Astrocyte (in vitro differentiated cells and primary cell): ENCODE measurements at regions not wholly inside any gene's neighbourhood (a gene's known extent, or its start where the extent isn't known, plus 50 kb on each side); places are given as distances from the start of the nearest gene placed in this dataset.

Experiments used
- DNase-seq: peaks from one replicate; pipeline ENCODE4 v3.0.0-alpha.2; 2010; ENCODE audit warnings: low read depth
- FAIRE-seq: peaks from 2 replicates; lab custom pipeline; 2011; peaks lifted over from hg19 to GRCh38; lab: Jason Lieb, UNC
- H2AFZ ChIP-seq: 2 replicates; pipeline ENCODE4 v1.6.0; 2012; ENCODE audit warnings: low read depth, low read length, inconsistent platforms
- H3K27ac ChIP-seq: 2 replicates; pipeline ENCODE4 v1.5.1; 2011; ENCODE audit warnings: low read depth, low read length, inconsistent platforms
- H3K27me3 ChIP-seq: 2 replicates; pipeline ENCODE4 v1.6.0; 2011; ENCODE audit warnings: low read length, inconsistent platforms; ENCODE audit not compliant: insufficient read depth
- H3K36me3 ChIP-seq: 2 replicates; pipeline ENCODE4 v1.5.1; 2011; ENCODE audit warnings: low read length, inconsistent platforms; ENCODE audit not compliant: insufficient read depth
- H3K4me1 ChIP-seq: 2 replicates; pipeline ENCODE4 v1.5.1; 2011; ENCODE audit warnings: low read length, inconsistent platforms; ENCODE audit not compliant: insufficient read depth
- H3K4me2 ChIP-seq: 2 replicates; pipeline ENCODE4 v1.6.0; 2012; ENCODE audit warnings: low read length, inconsistent platforms
- H3K4me3 ChIP-seq: 2 replicates; pipeline ENCODE4 v1.5.1; 2011; ENCODE audit warnings: low read depth, mild to moderate bottlenecking, low read length, inconsistent platforms; ENCODE audit not compliant: insufficient read depth
- H3K79me2 ChIP-seq: 2 replicates; pipeline ENCODE4 v1.6.0; 2012; ENCODE audit warnings: mild to moderate bottlenecking, low read length, inconsistent platforms; ENCODE audit not compliant: insufficient read depth
- H3K9ac ChIP-seq: 2 replicates; pipeline ENCODE4 v1.6.0; 2012; ENCODE audit warnings: mild to moderate bottlenecking, low read length, inconsistent platforms
- H3K9me3 ChIP-seq: 2 replicates; pipeline ENCODE4 v1.5.1; 2012; ENCODE audit warnings: low read depth, mild to moderate bottlenecking, low read length, inconsistent platforms; ENCODE audit not compliant: insufficient read depth
- H4K20me1 ChIP-seq: 2 replicates; pipeline ENCODE4 v1.6.0; 2012; ENCODE audit warnings: low read length, inconsistent platforms; ENCODE audit not compliant: insufficient read depth
- H3K27ac Mint-ChIP-seq: one replicate; pipeline ENCODE4 v1.8.0; 2021; ENCODE audit warnings: mild to moderate bottlenecking, mixed read lengths; ENCODE audit not compliant: unreplicated experiment
- H3K27me3 Mint-ChIP-seq: one replicate; pipeline ENCODE4 v1.8.0; 2021; ENCODE audit warnings: low read depth, mixed read lengths; ENCODE audit not compliant: unreplicated experiment
- H3K36me3 Mint-ChIP-seq: one replicate; pipeline ENCODE4 v1.8.0; 2021; ENCODE audit warnings: low read depth, mixed read lengths; ENCODE audit not compliant: unreplicated experiment
- H3K4me1 Mint-ChIP-seq: one replicate; pipeline ENCODE4 v1.8.0; 2021; ENCODE audit warnings: low read depth, mixed read lengths; ENCODE audit not compliant: unreplicated experiment
- H3K4me3 Mint-ChIP-seq: one replicate; pipeline ENCODE4 v1.8.0; 2021; ENCODE audit warnings: mild to moderate bottlenecking, moderate library complexity, mixed read lengths; ENCODE audit not compliant: unreplicated experiment
- H3K9me3 Mint-ChIP-seq: one replicate; pipeline ENCODE4 v1.8.0; 2021; ENCODE audit warnings: mild to moderate bottlenecking, mixed read lengths; ENCODE audit not compliant: unreplicated experiment
- CTCF ChIP-seq: IDR thresholded peaks from 2 replicates; pipeline ENCODE4 v1.5.1; 2011; ENCODE audit warnings: low read depth, mild to moderate bottlenecking, inconsistent platforms, low read length, moderate library complexity; ENCODE audit not compliant: insufficient read depth
- EZH2 ChIP-seq: IDR thresholded peaks from 2 replicates; pipeline ENCODE4 v1.6.1; 2012; ENCODE audit warnings: mild to moderate bottlenecking, low read length, inconsistent platforms; ENCODE audit not compliant: insufficient read depth

GRCh38 chr9:87068177-87068840 lies 121.0 kb upstream of the GAS1 start:
- no peak overlapping the region for H3K4me3 Mint-ChIP-seq
- no peak overlapping the region for H3K9ac ChIP-seq
- H3K27me3 ChIP-seq, result no peaks in the 10 kb centered on the region
- no peaks in the 10 kb centered on the region for H3K36me3 ChIP-seq
- H3K4me1 ChIP-seq, result no peaks in the 10 kb centered on the region
- FAIRE-seq, result no peak
- peaks cover 36% of the 10 kb centered on the region for H3K4me1 Mint-ChIP-seq
- H3K79me2 ChIP-seq, result no peaks in the 10 kb centered on the region
- H2AFZ ChIP-seq, result no peak overlapping the region
- no peaks in the 10 kb centered on the region for H3K27me3 Mint-ChIP-seq
- H3K9me3 Mint-ChIP-seq, result no peaks in the 10 kb centered on the region
- no peak overlapping the region for H3K4me3 ChIP-seq
- no peak for DNase-seq
- no peak overlapping the region for H3K4me2 ChIP-seq
- H3K27ac ChIP-seq, result no peak overlapping the region
- no peaks in the 10 kb centered on the region for H4K20me1 ChIP-seq
- no peaks in the 10 kb centered on the region for H3K9me3 ChIP-seq
- no peak for TF ChIP-seq EZH2
- no peak for TF ChIP-seq CTCF
- no peak overlapping the region for H3K27ac Mint-ChIP-seq
- no peaks in the 10 kb centered on the region for H3K36me3 Mint-ChIP-seq

GRCh38 chr9:87069690-87070089 lies 122.4 kb upstream of the GAS1 start:
- no peak for DNase-seq
- no peaks in the 10 kb centered on the region for H3K27me3 ChIP-seq
- Mint-ChIP-seq H3K9me3 (no peaks in the 10 kb centered on the region), H3K36me3 (no peaks in the 10 kb centered on the region), H3K27me3 (no peaks in the 10 kb centered on the region), H3K27ac (no peak overlapping the region), H3K4me3 (no peak overlapping the region), H3K4me1 (peaks cover 33% of the 10 kb centered on the region)
- no peak overlapping the region for H3K27ac ChIP-seq
- no peak overlapping the region for H2AFZ ChIP-seq
- H4K20me1 ChIP-seq, result no peaks in the 10 kb centered on the region
- H3K4me2 ChIP-seq, result no peak overlapping the region
- no peak for FAIRE-seq
- no peaks in the 10 kb centered on the region for H3K79me2 ChIP-seq
- no peak for TF ChIP-seq CTCF
- TF ChIP-seq EZH2, result no peak
- H3K36me3 ChIP-seq, result no peaks in the 10 kb centered on the region
- H3K4me3 ChIP-seq, result no peak overlapping the region
- H3K9me3 ChIP-seq, result no peaks in the 10 kb centered on the region
- H3K9ac ChIP-seq, result no peak overlapping the region
- H3K4me1 ChIP-seq, result no peaks in the 10 kb centered on the region

- H3K4me3 Mint-ChIP-seq, result no peak overlapping the region
- H3K9me3 ChIP-seq, result no peaks in the 10 kb centered on the region
- no peaks in the 10 kb centered on the region for H3K9me3 Mint-ChIP-seq
- FAIRE-seq, result no peak
- no peak overlapping the region for H3K27ac Mint-ChIP-seq
- no peaks in the 10 kb centered on the region for H3K79me2 ChIP-seq
- no peaks in the 10 kb centered on the region for H3K27me3 ChIP-seq
- H3K27ac ChIP-seq, result no peak overlapping the region
- TF ChIP-seq EZH2 (no peak), CTCF (no peak)
- peaks cover 33% of the 10 kb centered on the region for H3K4me1 Mint-ChIP-seq
- H3K4me3 ChIP-seq, result no peak overlapping the region
- H3K4me1 ChIP-seq, result no peaks in the 10 kb centered on the region
- no peaks in the 10 kb centered on the region for H3K36me3 Mint-ChIP-seq
- no peaks in the 10 kb centered on the region for H3K27me3 Mint-ChIP-seq
- H4K20me1 ChIP-seq, result no peaks in the 10 kb centered on the region
- H3K36me3 ChIP-seq, result no peaks in the 10 kb centered on the region
- H3K4me2 ChIP-seq, result no peak overlapping the region
- H2AFZ ChIP-seq, result no peak overlapping the region
- no peak for DNase-seq
- no peak overlapping the region for H3K9ac ChIP-seq
These were observed 123.0 kb upstream of the GAS1 start for GRCh38 chr9:87070336-87070735.
